Fibroblast of lung (primary cell): ENCODE measurements at regions not wholly inside any gene's neighbourhood (a gene's known extent, or its start where the extent isn't known, plus 50 kb on each side); places are given as distances from the start of the nearest gene placed in this dataset.

Experiments
- DNase-seq, 2 donors: peaks; one replicate each; pipeline versions ENCODE4 v3.0.0 to v3.0.0-alpha.2; 2010; ENCODE audit warnings: low read depth in 2 of 2
- H2AFZ ChIP-seq: 2 replicates; pipeline ENCODE4 v1.5.1; 2012; ENCODE audit warnings: low read length, control low read depth, inconsistent platforms
- H3K27ac ChIP-seq: 2 replicates; pipeline ENCODE4 v1.5.1; 2011; ENCODE audit warnings: low read length, control low read depth; ENCODE audit not compliant: insufficient read depth
- H3K27me3 ChIP-seq: 2 replicates; pipeline ENCODE4 v1.5.1; 2011; ENCODE audit warnings: mild to moderate bottlenecking, low read length; ENCODE audit not compliant: control insufficient read depth, insufficient read depth
- H3K36me3 ChIP-seq: 2 replicates; pipeline ENCODE4 v1.5.1; 2011; ENCODE audit warnings: low read length; ENCODE audit not compliant: control insufficient read depth, insufficient read depth
- H3K4me1 ChIP-seq: 2 replicates; pipeline ENCODE4 v1.5.1; 2011; ENCODE audit warnings: low read length; ENCODE audit not compliant: control insufficient read depth, insufficient read depth; ENCODE audit errors: extremely low read depth
- H3K4me2 ChIP-seq: 2 replicates; pipeline ENCODE4 v1.5.1; 2011; ENCODE audit warnings: low read length, control low read depth; ENCODE audit not compliant: insufficient read depth; ENCODE audit errors: extremely low read depth
- H3K4me3 ChIP-seq, 4 experiments: fragments of 200-600 bp in 1 of 4; sonication (generic) in 1 of 4; replicated peaks in 1 of 4; 2 replicates each; pipeline ENCODE4 v1.5.1; 2011 to 2016; ENCODE audit warnings: low read length in 4 of 4, low read depth in 3 of 4, mild to moderate bottlenecking in 3 of 4, control low read depth in 2 of 4, inconsistent platforms in 1 of 4, mixed read lengths in 1 of 4; ENCODE audit not compliant: insufficient read depth in 1 of 4; ENCODE audit errors: control extremely low read depth in 1 of 4
- H3K79me2 ChIP-seq: 2 replicates; pipeline ENCODE4 v1.5.1; 2012; ENCODE audit warnings: mild to moderate bottlenecking, low read length, inconsistent platforms; ENCODE audit not compliant: control insufficient read depth, insufficient read depth
- H3K9ac ChIP-seq: 2 replicates; pipeline ENCODE4 v1.5.1; 2011; ENCODE audit warnings: mild to moderate bottlenecking, low read length, control low read depth; ENCODE audit not compliant: insufficient read depth
- H3K9me3 ChIP-seq: 2 replicates; pipeline ENCODE4 v1.5.1; 2012; ENCODE audit warnings: low read depth, low read length; ENCODE audit not compliant: control insufficient read depth, insufficient read depth
- H4K20me1 ChIP-seq: 2 replicates; pipeline ENCODE4 v1.5.1; 2011; ENCODE audit warnings: low read length; ENCODE audit not compliant: control insufficient read depth, insufficient read depth; ENCODE audit errors: extremely low read depth
- CTCF ChIP-seq, 2 donors: IDR thresholded peaks in 1 of 2; conservative IDR thresholded peaks in 1 of 2; 1 replicate in 1 of 2; 2 replicates in 1 of 2; pipeline ENCODE4 v1.5.1; 2011 to 2012; ENCODE audit warnings: low read length in 2 of 2, control low read depth in 1 of 2, inconsistent platforms in 1 of 2, low read depth in 1 of 2, mild to moderate bottlenecking in 1 of 2
- EZH2 ChIP-seq: IDR thresholded peaks from 2 replicates; pipeline ENCODE4 v1.5.1; 2012; ENCODE audit warnings: low read length, control low read depth, mild to moderate bottlenecking; ENCODE audit errors: missing control alignments

GRCh38 chr5:153118018-153118417 lies 372.5 kb upstream of the GRIA1 start:
- no peak overlapping the region for H3K4me3 ChIP-seq
- no peak overlapping the region for H3K27ac ChIP-seq
- H2AFZ ChIP-seq, result no peak overlapping the region
- DNase-seq, result no peak
- H3K79me2 ChIP-seq, result no peaks in the 10 kb centered on the region
- TF ChIP-seq EZH2 (no peak), CTCF (conservative IDR thresholded peaks at IDR 0.05 in 1 of 2, IDR thresholded peaks at IDR 0.05 in 1 of 2; ENCODE audit: low read depth in 1 of 2, low read length in 2 of 2) (no peak)
- H3K9ac ChIP-seq, result no peak overlapping the region
- H3K4me2 ChIP-seq, result no peak overlapping the region
- H3K4me1 ChIP-seq, result no peaks in the 10 kb centered on the region
- H3K9me3 ChIP-seq, result no peaks in the 10 kb centered on the region
- H4K20me1 ChIP-seq, result no peaks in the 10 kb centered on the region
- no peaks in the 10 kb centered on the region for H3K27me3 ChIP-seq
- no peaks in the 10 kb centered on the region for H3K36me3 ChIP-seq

GRCh38 chr5:153122403-153122802 lies 368.1 kb upstream of the GRIA1 start:
- no peaks in the 10 kb centered on the region for H3K9me3 ChIP-seq
- no peak overlapping the region for H3K4me2 ChIP-seq
- no peaks in the 10 kb centered on the region for H3K4me1 ChIP-seq
- no peak overlapping the region for H3K27ac ChIP-seq
- no peaks in the 10 kb centered on the region for H3K79me2 ChIP-seq
- DNase-seq, result no peak
- H3K36me3 ChIP-seq, result no peaks in the 10 kb centered on the region
- H3K27me3 ChIP-seq, result no peaks in the 10 kb centered on the region
- H3K4me3 ChIP-seq, result no peak overlapping the region
- no peaks in the 10 kb centered on the region for H4K20me1 ChIP-seq
- TF ChIP-seq EZH2 (no peak), CTCF (conservative IDR thresholded peaks at IDR 0.05 in 1 of 2, IDR thresholded peaks at IDR 0.05 in 1 of 2; ENCODE audit: low read depth in 1 of 2, low read length in 2 of 2) (no peak)
- no peak overlapping the region for H3K9ac ChIP-seq
- no peak overlapping the region for H2AFZ ChIP-seq

- Histone ChIP-seq H4K20me1 (no peaks in the 10 kb centered on the region), H3K79me2 (no peaks in the 10 kb centered on the region), H3K27me3 (no peaks in the 10 kb centered on the region), H2AFZ (no peak overlapping the region), H3K9me3 (no peaks in the 10 kb centered on the region), H3K4me2 (no peak overlapping the region), H3K27ac (no peak overlapping the region), H3K9ac (no peak overlapping the region), H3K4me3 (no peak overlapping the region), H3K4me1 (no peaks in the 10 kb centered on the region), H3K36me3 (no peaks in the 10 kb centered on the region)
- DNase-seq, result no peak
- TF ChIP-seq CTCF (conservative IDR thresholded peaks at IDR 0.05 in 1 of 2, IDR thresholded peaks at IDR 0.05 in 1 of 2; ENCODE audit: low read depth in 1 of 2, low read length in 2 of 2) (no peak), EZH2 (no peak)
Observed at GRCh38 chr5:153130296-153130695, 360.2 kb upstream of the GRIA1 start.
